ENCODE measurements at regions not wholly inside any gene's neighbourhood (a gene's known extent, or its start where the extent isn't known, plus 50 kb on each side); places are given as distances from the start of the nearest gene placed in this dataset.

DNA sequence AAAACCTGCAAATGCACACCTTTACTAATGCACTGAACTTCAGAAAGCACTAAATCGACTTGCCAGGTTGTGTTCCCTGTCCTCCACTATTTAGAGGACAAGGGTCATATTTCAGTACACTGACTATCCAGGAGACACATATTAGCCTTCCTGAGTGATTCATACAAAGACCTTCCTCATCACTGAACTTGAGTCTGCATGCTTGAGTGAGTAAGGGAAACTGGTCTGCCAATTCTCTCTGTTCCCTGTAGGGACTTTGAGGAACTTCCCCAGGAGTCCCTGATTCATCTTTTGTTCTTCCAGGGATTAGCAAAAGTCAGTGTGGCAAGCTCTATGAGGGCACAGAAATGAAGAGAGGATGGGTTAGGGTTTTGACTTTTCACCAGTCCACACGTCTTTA, 565.9 kb downstream of the PDCD6IP start:
- TF ChIP-seq, protein P1, sequence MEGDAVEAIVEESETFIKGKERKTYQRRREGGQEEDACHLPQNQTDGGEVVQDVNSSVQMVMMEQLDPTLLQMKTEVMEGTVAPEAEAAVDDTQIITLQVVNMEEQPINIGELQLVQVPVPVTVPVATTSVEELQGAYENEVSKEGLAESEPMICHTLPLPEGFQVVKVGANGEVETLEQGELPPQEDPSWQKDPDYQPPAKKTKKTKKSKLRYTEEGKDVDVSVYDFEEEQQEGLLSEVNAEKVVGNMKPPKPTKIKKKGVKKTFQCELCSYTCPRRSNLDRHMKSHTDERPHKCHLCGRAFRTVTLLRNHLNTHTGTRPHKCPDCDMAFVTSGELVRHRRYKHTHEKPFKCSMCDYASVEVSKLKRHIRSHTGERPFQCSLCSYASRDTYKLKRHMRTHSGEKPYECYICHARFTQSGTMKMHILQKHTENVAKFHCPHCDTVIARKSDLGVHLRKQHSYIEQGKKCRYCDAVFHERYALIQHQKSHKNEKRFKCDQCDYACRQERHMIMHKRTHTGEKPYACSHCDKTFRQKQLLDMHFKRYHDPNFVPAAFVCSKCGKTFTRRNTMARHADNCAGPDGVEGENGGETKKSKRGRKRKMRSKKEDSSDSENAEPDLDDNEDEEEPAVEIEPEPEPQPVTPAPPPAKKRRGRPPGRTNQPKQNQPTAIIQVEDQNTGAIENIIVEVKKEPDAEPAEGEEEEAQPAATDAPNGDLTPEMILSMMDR (IDR thresholded peaks at IDR 0.05) = no peak
- no peaks in the 10 kb centered on the region for H3K9me3 ChIP-seq
- intact Hi-C loops (cut with DNase I) = no loop called here
- H3K4me3 ChIP-seq = no peak overlapping the region
- no peaks in the 10 kb centered on the region for H3K27me3 ChIP-seq
- H3K27ac ChIP-seq = no peak overlapping the region
- DNase-seq (no peak), ATAC-seq (no peak)
- peaks cover 0 to 12% (median 0%) of the 10 kb centered on the region in 9 donors for H3K4me1 ChIP-seq
- H3K36me3 ChIP-seq = no peaks in the 10 kb centered on the region
- WGBS, 2 donors = 70 to 81% methylated on average over 2 of the region's 2 CpGs

DNA sequence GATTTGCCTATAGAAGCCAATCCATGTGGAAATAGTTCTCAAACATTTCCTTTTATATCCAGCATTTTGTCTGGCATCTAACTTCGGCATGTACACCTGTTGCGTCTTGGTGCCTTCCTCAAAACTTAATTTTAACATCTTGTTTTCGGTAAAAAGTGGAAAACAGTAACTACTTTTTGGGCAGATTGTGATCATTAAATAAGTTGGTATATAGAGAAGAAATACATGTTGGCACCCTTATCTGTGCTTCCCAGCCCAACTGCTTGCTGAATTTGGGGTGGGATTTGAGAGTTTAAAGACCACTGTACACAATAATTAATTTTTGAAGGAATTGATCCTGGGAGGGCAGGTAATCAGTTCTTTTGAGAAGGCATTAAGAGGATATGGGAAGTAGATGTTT, 566.8 kb downstream of the PDCD6IP start:
- 90 to 92% methylated on average over 3 of the region's 3 CpGs for WGBS, 2 donors
- intact Hi-C loops (cut with DNase I) = no loop called here
- ATAC-seq = no peak
- Histone ChIP-seq H3K4me1 (peaks cover 0 to 12% (median 0%) of the 10 kb centered on the region in 9 donors), H3K36me3 (no peaks in the 10 kb centered on the region), H3K27me3 (no peaks in the 10 kb centered on the region), H3K27ac (no peak overlapping the region), H3K4me3 (no peak overlapping the region), H3K9me3 (no peaks in the 10 kb centered on the region)
- TF ChIP-seq, protein P1 (IDR thresholded peaks at IDR 0.05) = no peak
- no peak for DNase-seq

DNA sequence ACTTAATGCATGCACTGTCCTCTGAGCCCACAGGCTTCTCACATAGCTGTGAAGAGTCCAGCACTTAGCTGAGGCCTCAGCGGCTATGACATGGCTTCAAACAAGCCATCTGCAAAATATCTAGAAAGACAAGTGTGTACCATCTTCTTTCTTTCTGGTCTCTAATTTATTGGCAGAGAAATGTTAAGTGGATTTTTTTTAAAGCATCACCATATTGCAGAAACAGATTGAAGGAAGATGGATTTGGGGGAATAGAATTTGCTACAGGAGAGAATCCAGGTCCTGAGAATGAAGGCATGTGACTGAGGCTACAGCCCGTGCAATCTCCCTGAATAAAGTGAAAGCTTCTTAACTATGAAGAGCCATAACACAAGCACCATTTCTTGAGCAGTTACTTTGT, 567.3 kb downstream of the PDCD6IP start:
- H3K4me3 ChIP-seq = no peak overlapping the region

DNA sequence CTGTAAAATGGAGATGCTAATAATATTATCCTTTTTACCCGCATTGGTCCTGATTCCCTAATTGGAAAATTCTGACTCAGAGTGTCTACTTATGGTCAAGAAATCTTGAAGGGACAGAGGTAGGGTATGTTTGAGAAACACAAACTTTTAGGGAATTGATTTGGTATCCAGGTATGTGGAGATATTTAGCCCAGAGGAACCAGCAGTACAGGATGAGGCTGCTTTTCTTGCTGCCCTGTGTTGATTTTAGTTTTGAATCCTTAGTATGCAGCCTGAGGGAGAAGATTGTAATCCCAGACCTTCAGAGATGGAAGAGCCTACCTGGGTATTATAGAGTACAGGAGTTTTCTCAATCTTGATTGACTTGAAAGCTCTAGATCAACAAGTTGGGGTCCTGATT, 569.1 kb downstream of the PDCD6IP start:
- no peaks in the 10 kb centered on the region for H3K27me3 ChIP-seq
- intact Hi-C loops (cut with DNase I) = no loop called here
- TF ChIP-seq, protein P1 (IDR thresholded peaks at IDR 0.05) = no peak
- no peak for ATAC-seq
- no peaks in the 10 kb centered on the region for H3K9me3 ChIP-seq
- H3K4me3 ChIP-seq = no peak overlapping the region
- WGBS, 2 donors = 91% methylated on average over 1 of the region's 1 CpG
- H3K36me3 ChIP-seq = no peaks in the 10 kb centered on the region
- H3K4me1 ChIP-seq = peaks cover 0 to 4% (median 0%) of the 10 kb centered on the region in 9 donors
- DNase-seq = no peak
- H3K27ac ChIP-seq = no peak overlapping the region

More for the DNA sequence above, 567.3 kb downstream of the PDCD6IP start:
- no peak for ATAC-seq
- intact Hi-C loops (cut with DNase I) = no loop called here
- TF ChIP-seq, protein P1 (IDR thresholded peaks at IDR 0.05) = no peak
- no peaks in the 10 kb centered on the region for H3K36me3 ChIP-seq
- H3K4me1 ChIP-seq = peaks cover 0 to 12% (median 0%) of the 10 kb centered on the region in 9 donors
- H3K27ac ChIP-seq = no peak overlapping the region
- H3K9me3 ChIP-seq = no peaks in the 10 kb centered on the region
- no peak for DNase-seq
- 81% methylated on average over 2 of the region's 2 CpGs for WGBS, 2 donors
- no peaks in the 10 kb centered on the region for H3K27me3 ChIP-seq

DNA sequence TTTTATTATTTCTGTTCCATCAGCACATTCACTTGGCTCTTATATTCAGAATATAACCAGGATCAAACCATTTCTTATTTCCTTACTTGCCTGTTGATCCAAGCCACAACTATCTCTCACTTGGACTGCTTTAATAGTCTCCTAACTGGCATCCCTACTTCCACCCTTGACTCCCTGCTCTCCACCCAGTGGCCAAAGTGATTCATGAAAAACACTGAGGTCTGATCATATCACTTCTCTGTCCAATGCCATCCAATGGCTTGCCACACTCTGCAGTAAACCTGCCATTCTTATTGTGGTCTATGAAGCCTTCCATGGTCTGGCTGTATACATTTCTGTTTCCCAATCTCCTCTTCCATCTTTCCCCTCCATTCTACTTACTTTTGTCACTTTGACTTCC, 576.1 kb downstream of the PDCD6IP start:
- intact Hi-C loops (cut with DNase I) = no loop called here
- no peaks in the 10 kb centered on the region for H3K27me3 ChIP-seq
- H3K36me3 ChIP-seq = no peaks in the 10 kb centered on the region
- no peak overlapping the region for H3K4me3 ChIP-seq
- no peak overlapping the region for H3K27ac ChIP-seq
- no peak for ATAC-seq
- H3K9me3 ChIP-seq = no peaks in the 10 kb centered on the region
- no peak for DNase-seq
- H3K4me1 ChIP-seq = no peaks in the 10 kb centered on the region
- TF ChIP-seq, protein P1 (IDR thresholded peaks at IDR 0.05) = no peak

Measured in heart right ventricle (tissue), 16 donors.